Central memory CD8-positive, alpha-beta T cell (primary cell): ENCODE measurements at regions not wholly inside any gene's neighbourhood (a gene's known extent, or its start where the extent isn't known, plus 50 kb on each side); places are given as distances from the start of the nearest gene placed in this dataset.
"Not testable (repeated sequence)": the region's sequence is repeated elsewhere in the genome, so short reads cannot be mapped to it uniquely, and the experiment has no call there.

ENCODE experiments used
- ATAC-seq: fragments of 150-1000 bp; cut with Tn5 transposase; replicated peaks from 2 replicates; pipeline ENCODE4 v1.10.0; 2022; ENCODE audit warnings: mild to moderate bottlenecking, moderate FRiP score, moderate number of reproducible peaks; ENCODE audit not compliant: poor library complexity, severe bottlenecking; ENCODE audit errors: extremely low read depth
- DNase-seq, 2 donors: peaks; one replicate each; pipeline ENCODE4 v3.0.0; 2021; ENCODE audit warnings: low spot score in 2 of 2
- H3K27ac Mint-ChIP-seq: one replicate; pipeline ENCODE4 v1.8.0; 2022; ENCODE audit warnings: low read depth, mild to moderate bottlenecking, moderate library complexity, mixed read lengths
- H3K27me3 Mint-ChIP-seq: one replicate; pipeline ENCODE4 v1.8.0; 2022; ENCODE audit warnings: mixed read lengths
- H3K36me3 Mint-ChIP-seq: one replicate; pipeline ENCODE4 v1.8.0; 2022; ENCODE audit warnings: mild to moderate bottlenecking, moderate library complexity, mixed read lengths; ENCODE audit not compliant: insufficient read depth
- H3K4me1 Mint-ChIP-seq: one replicate; pipeline ENCODE4 v1.8.0; 2022; ENCODE audit warnings: mixed read lengths
- H3K4me3 Mint-ChIP-seq: one replicate; pipeline ENCODE4 v1.8.0; 2022; ENCODE audit warnings: mild to moderate bottlenecking, moderate library complexity, mixed read lengths
- H3K9me3 Mint-ChIP-seq: one replicate; pipeline ENCODE4 v1.8.0; 2022; ENCODE audit warnings: mixed read lengths

DNA sequence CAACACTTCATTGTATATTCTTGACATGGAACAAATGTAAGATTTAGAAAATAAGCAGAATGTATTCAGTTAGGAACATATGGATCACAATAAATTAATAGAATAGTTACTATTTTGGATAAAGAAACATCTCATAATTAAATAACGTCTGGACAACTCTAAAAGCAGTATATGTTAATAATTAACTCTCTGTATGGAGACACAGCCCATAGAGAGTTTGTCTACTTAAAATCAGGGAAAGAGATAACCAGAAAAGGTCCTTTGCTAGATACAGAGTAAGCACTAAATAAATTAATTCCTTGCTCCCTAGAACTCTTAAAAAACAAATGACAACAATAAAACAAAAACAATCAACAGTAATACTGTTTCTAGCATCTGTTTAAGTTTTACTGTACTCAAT is 184.4 kb upstream of the THSD7A start:
- Mint-ChIP-seq H3K27me3 (no peaks in the 10 kb centered on the region), H3K4me1 (no peaks in the 10 kb centered on the region), H3K27ac (no peak overlapping the region), H3K9me3 (no peaks in the 10 kb centered on the region), H3K4me3 (no peak overlapping the region), H3K36me3 (peaks cover 2% of the 10 kb centered on the region)
- no peak for ATAC-seq
- DNase-seq = no peak

DNA sequence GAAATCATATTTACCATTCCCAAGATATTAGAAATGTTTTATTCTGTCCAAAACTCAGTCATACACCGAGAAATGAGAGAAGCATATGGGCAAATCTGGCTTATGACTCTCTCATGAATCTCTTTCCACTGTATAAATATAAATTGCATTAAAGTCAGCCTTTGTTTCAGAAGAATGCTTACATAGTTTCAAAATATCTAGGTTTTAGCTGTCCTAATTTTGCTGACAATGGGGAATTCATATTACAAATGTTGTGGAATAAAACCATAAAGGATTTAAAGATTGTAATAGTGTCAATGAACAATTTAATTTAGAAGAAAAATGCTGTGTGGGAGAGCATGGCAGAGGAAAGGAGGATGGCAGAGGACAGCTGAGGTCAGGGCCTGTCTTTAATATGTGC is 185.0 kb upstream of the THSD7A start:
- H3K27me3 Mint-ChIP-seq = no peaks in the 10 kb centered on the region
- H3K9me3 Mint-ChIP-seq = no peaks in the 10 kb centered on the region
- no peak overlapping the region for H3K4me3 Mint-ChIP-seq
- H3K27ac Mint-ChIP-seq = no peak overlapping the region
- H3K4me1 Mint-ChIP-seq = no peaks in the 10 kb centered on the region
- peaks cover 2% of the 10 kb centered on the region for H3K36me3 Mint-ChIP-seq
- DNase-seq (no peak), ATAC-seq (no peak)

- H3K36me3 Mint-ChIP-seq, H3K27me3 Mint-ChIP-seq, ATAC-seq, DNase-seq, H3K4me1 Mint-ChIP-seq, H3K27ac Mint-ChIP-seq, H3K9me3 Mint-ChIP-seq, H3K4me3 Mint-ChIP-seq: not testable (repeated sequence)
Observed at GRCh38 chr7:12022011-12022410, 189.1 kb upstream of the TMEM106B start.

DNA sequence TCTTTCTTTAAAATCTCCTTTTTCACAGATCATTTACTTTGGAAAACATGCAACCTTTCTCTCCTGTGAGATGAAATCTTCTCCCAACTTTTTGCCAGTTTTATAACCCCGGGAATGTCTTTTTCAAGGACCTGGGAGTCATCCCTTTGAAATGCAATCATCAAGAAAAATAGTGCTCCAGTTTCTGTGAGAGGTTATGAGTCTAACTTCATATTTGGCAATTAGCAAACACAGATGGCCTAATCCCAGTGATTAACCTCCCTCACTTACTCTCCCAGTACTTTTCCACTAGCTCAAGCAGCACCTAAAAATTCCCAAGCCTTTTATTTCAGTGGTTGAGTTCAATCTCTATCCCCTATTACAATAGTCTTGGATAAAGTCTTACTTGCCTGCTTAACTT is 185.8 kb upstream of the TMEM106B start:
- no peak overlapping the region for H3K4me3 Mint-ChIP-seq
- ATAC-seq (no peak), DNase-seq (no peak)
- H3K27ac Mint-ChIP-seq = no peak overlapping the region
- no peaks in the 10 kb centered on the region for H3K4me1 Mint-ChIP-seq
- no peaks in the 10 kb centered on the region for H3K36me3 Mint-ChIP-seq
- no peaks in the 10 kb centered on the region for H3K9me3 Mint-ChIP-seq
- H3K27me3 Mint-ChIP-seq = no peaks in the 10 kb centered on the region

DNA sequence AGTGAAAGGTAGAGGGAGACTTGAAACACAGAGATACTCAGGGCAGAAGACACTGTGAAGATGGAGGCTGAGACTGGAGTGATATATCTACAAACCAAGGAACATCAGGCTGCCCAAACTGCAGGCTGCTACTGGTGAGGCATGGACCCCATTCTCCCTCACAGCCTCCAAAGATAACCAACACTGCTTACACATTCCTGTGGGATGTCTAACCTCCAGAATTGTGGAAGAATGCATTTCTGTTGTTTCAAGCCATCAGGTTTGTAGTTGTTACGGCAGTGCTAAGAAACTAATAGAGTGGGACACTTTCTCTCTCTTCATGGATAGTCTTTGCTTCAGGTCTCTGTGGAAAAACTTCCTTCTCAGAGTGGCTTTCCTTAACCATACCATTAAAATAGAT is 182.6 kb upstream of the TMEM106B start:
- Mint-ChIP-seq H3K36me3 (no peaks in the 10 kb centered on the region), H3K4me1 (no peaks in the 10 kb centered on the region), H3K27ac (no peak overlapping the region), H3K9me3 (no peaks in the 10 kb centered on the region), H3K27me3 (no peaks in the 10 kb centered on the region), H3K4me3 (no peak overlapping the region)
- no peak for DNase-seq
- ATAC-seq = no peak

DNA sequence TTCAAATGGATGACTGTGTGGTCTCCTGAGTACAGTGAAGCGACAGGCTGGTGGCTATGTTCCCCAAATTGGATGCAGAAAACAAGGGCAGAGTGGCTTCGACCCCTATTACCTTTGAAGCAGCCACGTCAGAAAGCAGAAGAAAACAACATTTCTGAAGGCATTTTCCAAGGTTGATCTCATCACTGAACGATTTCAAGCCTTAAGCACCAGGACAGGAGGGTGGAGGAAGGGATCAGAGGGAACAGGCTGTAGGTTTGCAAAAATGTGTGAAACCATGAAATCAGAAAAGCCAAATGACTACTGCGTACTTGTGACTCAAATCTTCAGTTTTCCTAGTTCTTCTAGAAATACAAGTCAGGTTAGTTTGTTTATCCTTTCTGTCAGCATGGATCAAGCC is 181.0 kb upstream of the TMEM106B start:
- DNase-seq = no peak
- no peak for ATAC-seq
- H3K4me3 Mint-ChIP-seq = no peak overlapping the region
- peaks cover 12% of the 10 kb centered on the region for H3K27me3 Mint-ChIP-seq
- no peaks in the 10 kb centered on the region for H3K36me3 Mint-ChIP-seq
- H3K27ac Mint-ChIP-seq = no peak overlapping the region
- H3K4me1 Mint-ChIP-seq = no peaks in the 10 kb centered on the region
- no peaks in the 10 kb centered on the region for H3K9me3 Mint-ChIP-seq

DNA sequence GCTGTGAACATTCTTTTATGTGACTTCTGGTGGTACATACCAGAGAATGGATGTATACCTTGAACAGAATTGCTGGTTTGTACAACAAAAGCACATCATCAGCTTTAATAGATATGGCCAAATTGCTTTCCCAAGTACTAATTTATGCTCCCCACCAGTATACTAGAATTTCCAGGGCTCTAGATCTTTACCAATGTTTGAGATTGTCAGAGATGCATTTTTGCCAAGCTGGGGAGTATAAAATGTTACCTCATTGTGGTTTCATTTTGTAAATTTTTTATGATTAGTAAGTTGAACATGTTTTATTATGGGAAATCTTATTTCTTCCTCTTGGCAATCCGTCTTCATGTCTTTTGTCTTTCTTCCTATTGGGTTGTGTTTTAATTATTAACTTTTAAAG is 179.9 kb upstream of the TMEM106B start:
- Mint-ChIP-seq H3K27ac (no peak overlapping the region), H3K4me1 (no peaks in the 10 kb centered on the region), H3K36me3 (no peaks in the 10 kb centered on the region), H3K27me3 (peaks cover 15% of the 10 kb centered on the region), H3K4me3 (no peak overlapping the region), H3K9me3 (no peaks in the 10 kb centered on the region)
- DNase-seq = no peak
- no peak for ATAC-seq

GRCh38 chr7:12031638-12032037 is 179.5 kb upstream of the TMEM106B start:
- Mint-ChIP-seq H3K36me3 (no peaks in the 10 kb centered on the region), H3K27ac (no peak overlapping the region), H3K9me3 (no peaks in the 10 kb centered on the region), H3K4me1 (no peaks in the 10 kb centered on the region), H3K27me3 (peaks cover 15% of the 10 kb centered on the region), H3K4me3 (no peak overlapping the region)
- ATAC-seq (no peak), DNase-seq (no peak)

- H3K36me3 Mint-ChIP-seq = no peaks in the 10 kb centered on the region
- no peaks in the 10 kb centered on the region for H3K4me1 Mint-ChIP-seq
- no peaks in the 10 kb centered on the region for H3K9me3 Mint-ChIP-seq
- no peak for DNase-seq
- H3K27ac Mint-ChIP-seq = no peak overlapping the region
- peaks cover 15% of the 10 kb centered on the region for H3K27me3 Mint-ChIP-seq
- no peak for ATAC-seq
- H3K4me3 Mint-ChIP-seq = no peak overlapping the region
Observed at GRCh38 chr7:12032146-12032545, 178.9 kb upstream of the TMEM106B start.

- not testable (repeated sequence) for H3K4me3 Mint-ChIP-seq, DNase-seq, H3K27ac Mint-ChIP-seq, ATAC-seq, H3K9me3 Mint-ChIP-seq, H3K4me1 Mint-ChIP-seq, H3K36me3 Mint-ChIP-seq
- peaks cover 22% of the 10 kb centered on the region for H3K27me3 Mint-ChIP-seq
Observed at GRCh38 chr7:12043457-12043856, 167.6 kb upstream of the TMEM106B start.

DNA sequence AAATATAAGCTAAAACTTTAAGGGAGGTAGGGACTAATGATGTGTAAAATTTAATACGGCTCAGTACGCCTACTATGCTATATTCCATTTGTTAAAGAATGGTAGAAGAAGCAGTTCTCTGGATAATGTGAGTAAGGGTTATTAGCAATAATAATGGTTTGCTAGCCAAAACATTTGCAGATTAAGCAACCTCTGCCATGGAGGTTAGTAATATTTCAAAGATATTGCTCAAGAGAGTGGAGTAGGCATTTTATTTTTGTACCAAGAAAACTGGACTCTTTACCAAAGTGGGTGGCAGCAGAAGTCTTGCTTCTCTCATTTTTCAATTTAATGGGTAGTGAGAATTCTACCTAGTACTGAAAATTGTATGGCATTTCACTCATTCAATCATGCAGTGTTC is 158.9 kb upstream of the TMEM106B start:
- no peak overlapping the region for H3K27ac Mint-ChIP-seq
- H3K27me3 Mint-ChIP-seq = peaks cover 19% of the 10 kb centered on the region
- H3K36me3 Mint-ChIP-seq = no peaks in the 10 kb centered on the region
- H3K4me1 Mint-ChIP-seq = no peaks in the 10 kb centered on the region
- DNase-seq (no peak), ATAC-seq (no peak)
- peaks cover 5% of the 10 kb centered on the region for H3K9me3 Mint-ChIP-seq
- no peak overlapping the region for H3K4me3 Mint-ChIP-seq

DNA sequence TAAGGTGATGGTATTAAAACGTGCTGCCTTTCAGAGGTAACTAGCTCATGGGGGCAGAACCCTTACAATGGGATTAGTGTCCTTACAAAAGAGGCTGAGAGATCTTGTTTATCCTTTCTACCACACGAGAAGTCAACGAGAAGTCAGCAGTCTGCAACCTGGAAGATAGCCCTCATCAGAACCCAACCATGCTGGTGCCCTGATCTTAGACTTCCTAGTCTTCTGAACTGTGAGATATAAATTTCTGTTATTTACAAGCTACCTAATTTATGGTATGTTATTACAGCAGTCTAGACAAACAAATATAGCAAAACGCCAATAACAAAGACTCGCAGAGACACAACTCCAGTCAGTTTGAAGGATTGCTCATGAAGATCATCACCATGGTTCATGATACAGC is 157.5 kb upstream of the TMEM106B start:
- H3K9me3 Mint-ChIP-seq = peaks cover 5% of the 10 kb centered on the region
- H3K27me3 Mint-ChIP-seq = peaks cover 19% of the 10 kb centered on the region
- no peaks in the 10 kb centered on the region for H3K36me3 Mint-ChIP-seq
- no peaks in the 10 kb centered on the region for H3K4me1 Mint-ChIP-seq
- DNase-seq = no peak
- no peak overlapping the region for H3K4me3 Mint-ChIP-seq
- ATAC-seq = no peak
- no peak overlapping the region for H3K27ac Mint-ChIP-seq

GRCh38 chr7:12054830-12055229 is 156.3 kb upstream of the TMEM106B start:
- H3K9me3 Mint-ChIP-seq = peaks cover 5% of the 10 kb centered on the region
- no peak for DNase-seq
- no peaks in the 10 kb centered on the region for H3K36me3 Mint-ChIP-seq
- H3K4me3 Mint-ChIP-seq = no peak overlapping the region
- peaks cover 10% of the 10 kb centered on the region for H3K27me3 Mint-ChIP-seq
- no peak overlapping the region for H3K27ac Mint-ChIP-seq
- H3K4me1 Mint-ChIP-seq = no peaks in the 10 kb centered on the region
- no peak for ATAC-seq

DNA sequence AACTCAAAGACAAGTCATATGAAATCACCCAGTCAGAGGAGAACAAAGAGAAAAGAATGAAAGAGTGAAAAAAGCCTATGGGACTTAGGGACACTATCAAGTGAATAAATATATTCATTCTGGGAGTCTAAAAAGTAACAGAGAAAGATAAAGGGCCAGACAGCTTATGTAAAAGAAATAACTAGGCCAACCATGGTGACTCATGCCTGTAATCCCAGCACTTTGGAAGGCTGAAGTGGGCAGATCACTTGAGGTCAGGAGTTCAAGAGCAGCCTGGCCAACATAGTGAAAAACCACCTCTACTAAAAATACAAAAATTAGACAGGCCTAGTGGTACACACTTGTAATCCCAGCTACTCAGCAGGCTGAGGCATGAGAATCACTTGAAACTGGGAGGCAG is 154.7 kb upstream of the TMEM106B start:
- DNase-seq (no peak), ATAC-seq (no peak)
- Mint-ChIP-seq H3K4me3 (no peak overlapping the region), H3K27me3 (peaks cover 5% of the 10 kb centered on the region), H3K4me1 (no peaks in the 10 kb centered on the region), H3K36me3 (no peaks in the 10 kb centered on the region), H3K27ac (no peak overlapping the region), H3K9me3 (peaks cover 5% of the 10 kb centered on the region)
